IMR-90 (cell line): ENCODE measurements at regions not wholly inside any gene's neighbourhood (a gene's known extent, or its start where the extent isn't known, plus 50 kb on each side); places are given as distances from the start of the nearest gene placed in this dataset.

Experiments
- ATAC-seq: fragments of 200-7000 bp; cut with Tn5 transposase; 2 replicates; pipeline ENCODE4 v1.9.1; 2020; ENCODE audit warnings: low read depth, mild to moderate bottlenecking, moderate library complexity
- BruUV-seq: library from RNA; stranded (reverse); fragments of 400-500 nt; replicated peaks from 2 replicates; lab custom pipeline; 2021; lab: Mats Ljungman, UMichigan
- CTCF ChIA-PET: fragments of 300-600 bp; formaldehyde crosslinking; extraction: SDS; loops from one replicate; lab custom pipeline; 2021; ENCODE audit warnings: antibody characterized with exemption; lab: Yijun Ruan, JAX
- POLR2A ChIA-PET: fragments of 300-600 bp; sonication (Branson Sonifier 250); formaldehyde crosslinking; loops from one replicate; lab custom pipeline; 2022; ENCODE audit warnings: antibody characterized with exemption; ENCODE audit not compliant: unreplicated experiment; lab: Charles Lee
- DNase-seq: peaks from one replicate; pipeline ENCODE4 v3.0.0; 2013
- H2AFZ ChIP-seq: replicated peaks from 2 replicates; pipeline ENCODE3; 2013; ENCODE audit warnings: low read length, mild to moderate bottlenecking; ENCODE audit not compliant: poor library complexity
- H2AK5ac ChIP-seq: 2 replicates; pipeline ENCODE4 v1.6.1; 2013; ENCODE audit warnings: low read depth, low read length, inconsistent platforms
- H2AK9ac ChIP-seq: replicated peaks from 2 replicates; pipeline ENCODE3; 2013; ENCODE audit warnings: mild to moderate bottlenecking, low read depth, low read length, moderate library complexity; ENCODE audit not compliant: poor library complexity
- H2BK120ac ChIP-seq: 2 replicates; pipeline ENCODE4 v1.6.1; 2013; ENCODE audit warnings: low read depth, low read length, inconsistent platforms
- H2BK15ac ChIP-seq: 3 replicates; pipeline ENCODE4 v1.6.1; 2013; ENCODE audit warnings: low read depth, low read length, inconsistent platforms
- H2BK20ac ChIP-seq: 2 replicates; pipeline ENCODE4 v1.6.1; 2013; ENCODE audit warnings: low read depth, mild to moderate bottlenecking, inconsistent platforms, low read length, moderate library complexity
- H2BK5ac ChIP-seq: 2 replicates; pipeline ENCODE4 v1.6.1; 2013; ENCODE audit warnings: mild to moderate bottlenecking, low read depth, low read length, inconsistent platforms; ENCODE audit not compliant: poor library complexity, severe bottlenecking
- H3K14ac ChIP-seq: replicated peaks from 2 replicates; pipeline ENCODE4 v1.6.1; 2013; ENCODE audit warnings: low read depth, low read length, inconsistent platforms
- H3K18ac ChIP-seq: 2 replicates; pipeline ENCODE4 v1.6.1; 2013; ENCODE audit warnings: low read depth, low read length, control low read depth
- H3K23ac ChIP-seq: 2 replicates; pipeline ENCODE4 v1.6.1; 2013; ENCODE audit warnings: low read depth, low read length, inconsistent platforms
- H3K27ac ChIP-seq: 2 replicates; pipeline ENCODE4 v1.5.1; 2013; ENCODE audit warnings: mild to moderate bottlenecking, control low read depth, low read length; ENCODE audit not compliant: insufficient read depth
- H3K27me3 ChIP-seq: 2 replicates; pipeline ENCODE4 v1.6.1; 2013; ENCODE audit warnings: low read length; ENCODE audit not compliant: control insufficient read depth, insufficient read depth
- H3K36me3 ChIP-seq: 2 replicates; pipeline ENCODE4 v1.6.1; 2013; ENCODE audit warnings: low read length, mixed read lengths; ENCODE audit not compliant: control insufficient read depth, insufficient read depth
- H3K4ac ChIP-seq: 2 replicates; pipeline ENCODE4 v1.6.1; 2013; ENCODE audit warnings: low read depth, low read length, inconsistent platforms
- H3K4me1 ChIP-seq: 2 replicates; pipeline ENCODE4 v1.6.1; 2013; ENCODE audit warnings: low read length, mixed read lengths; ENCODE audit not compliant: control insufficient read depth, insufficient read depth
- H3K4me2 ChIP-seq: 2 replicates; pipeline ENCODE4 v1.6.1; 2013; ENCODE audit warnings: low read depth, mild to moderate bottlenecking, control low read depth, low read length, moderate library complexity
- H3K4me3 ChIP-seq: 2 replicates; pipeline ENCODE4 v1.5.1; 2013; ENCODE audit warnings: low read depth, mild to moderate bottlenecking, control low read depth, low read length, moderate library complexity; ENCODE audit not compliant: insufficient read depth
- H3K56ac ChIP-seq: 2 replicates; pipeline ENCODE4 v1.6.1; 2013; ENCODE audit warnings: low read length, inconsistent platforms; ENCODE audit not compliant: insufficient read depth; ENCODE audit errors: extremely low read depth
- H3K79me1 ChIP-seq, 2 experiments: 2 replicates each; pipeline ENCODE4 v1.6.1; 2013; ENCODE audit warnings: low read length in 2 of 2, inconsistent platforms in 1 of 2, low read depth in 1 of 2
- H3K9ac ChIP-seq: 2 replicates; pipeline ENCODE4 v1.6.1; 2013; ENCODE audit warnings: low read depth, low read length, control low read depth
- H3K9me1 ChIP-seq: 2 replicates; pipeline ENCODE4 v1.6.1; 2013; ENCODE audit warnings: low read length, inconsistent platforms; ENCODE audit not compliant: insufficient read depth
- H3K9me3 ChIP-seq: 2 replicates; pipeline ENCODE4 v1.6.1; 2013; ENCODE audit warnings: low read length; ENCODE audit not compliant: control insufficient read depth, insufficient read depth
- H4K20me1 ChIP-seq: 2 replicates; pipeline ENCODE4 v1.6.1; 2013; ENCODE audit warnings: low read length, inconsistent platforms; ENCODE audit not compliant: insufficient read depth
- H4K5ac ChIP-seq: 2 replicates; pipeline ENCODE4 v1.6.1; 2013; ENCODE audit warnings: mild to moderate bottlenecking, low read depth, low read length, control low read depth
- H4K8ac ChIP-seq, 2 experiments: 2 replicates each; pipeline ENCODE4 v1.6.1; 2013; ENCODE audit warnings: low read depth in 2 of 2, low read length in 2 of 2, control low read depth in 1 of 2, inconsistent platforms in 1 of 2
- H4K91ac ChIP-seq: 2 replicates; pipeline ENCODE4 v1.6.1; 2013; ENCODE audit warnings: low read depth, low read length, inconsistent platforms; ENCODE audit not compliant: insufficient read depth
- BHLHE40 ChIP-seq: fragments of 150-350 bp; IDR thresholded peaks from 2 replicates; pipeline ENCODE4 v1.6.1; 2016; ENCODE audit warnings: mild to moderate bottlenecking, low read depth, low read length
- CEBPB ChIP-seq: IDR thresholded peaks from 2 replicates; pipeline ENCODE4 v1.6.1; 2012; ENCODE audit warnings: low read depth, low read length, improper control_type of control experiment
- CHD1 ChIP-seq: IDR thresholded peaks from 2 replicates; pipeline ENCODE4 v1.6.1; 2012; ENCODE audit warnings: low read depth, low read length, improper control_type of control experiment
- CTCF ChIP-seq: conservative IDR thresholded peaks from 2 replicates; pipeline ENCODE4 v1.5.1; 2012; ENCODE audit warnings: mild to moderate bottlenecking, low read depth, low read length, improper control_type of control experiment
- ELK1 ChIP-seq: fragments of 150-350 bp; IDR thresholded peaks from 2 replicates; pipeline ENCODE4 v1.6.1; 2016; ENCODE audit warnings: low read depth, mild to moderate bottlenecking, low read length, moderate library complexity, borderline replicate concordance
- FOS ChIP-seq: fragments of 150-350 bp; IDR thresholded peaks from 2 replicates; pipeline ENCODE4 v1.6.1; 2016; ENCODE audit warnings: low read depth, low read length
- MAFK ChIP-seq: IDR thresholded peaks from 2 replicates; pipeline ENCODE4 v1.6.1; 2012; ENCODE audit warnings: low read depth, low read length, improper control_type of control experiment
- MAZ ChIP-seq: IDR thresholded peaks from 2 replicates; pipeline ENCODE4 v1.6.1; 2012; ENCODE audit warnings: low read depth, mild to moderate bottlenecking, low read length, improper control_type of control experiment, moderate library complexity, borderline replicate concordance
- MXI1 ChIP-seq: IDR thresholded peaks from 2 replicates; pipeline ENCODE4 v1.6.1; 2012; ENCODE audit warnings: low read depth, mild to moderate bottlenecking, low read length, moderate library complexity, borderline replicate concordance
- NFE2L2 ChIP-seq: fragments of 150-350 bp; IDR thresholded peaks from 2 replicates; pipeline ENCODE4 v1.6.1; 2016; ENCODE audit warnings: low read depth, mild to moderate bottlenecking, low read length
- POLR2A ChIP-seq: IDR thresholded peaks from 2 replicates; pipeline ENCODE4 v1.6.1; 2012; ENCODE audit warnings: mild to moderate bottlenecking, low read depth, low read length
- RAD21 ChIP-seq: IDR thresholded peaks from 2 replicates; pipeline ENCODE4 v1.6.1; 2012; ENCODE audit warnings: low read length, improper control_type of control experiment
- RCOR1 ChIP-seq: IDR thresholded peaks from 2 replicates; pipeline ENCODE4 v1.6.1; 2012; ENCODE audit warnings: mild to moderate bottlenecking, low read length, improper control_type of control experiment; ENCODE audit not compliant: insufficient replicate concordance
- RFX5 ChIP-seq: IDR thresholded peaks from 2 replicates; pipeline ENCODE4 v1.8.0; 2012; ENCODE audit warnings: low read depth, mild to moderate bottlenecking, low read length, moderate library complexity
- SMC3 ChIP-seq: fragments of 150-350 bp; IDR thresholded peaks from 2 replicates; pipeline ENCODE4 v1.6.1; 2016; ENCODE audit warnings: low read depth, mild to moderate bottlenecking, antibody characterized with exemption, low read length, moderate library complexity
- USF2 ChIP-seq: fragments of 150-350 bp; IDR thresholded peaks from 2 replicates; pipeline ENCODE4 v1.6.1; 2017; ENCODE audit warnings: mild to moderate bottlenecking, antibody characterized with exemption, low read length, low read depth
- WGBS, 2 experiments: methylation state at CpG; one replicate each; pipeline versions ENCODE4 v1.1.5 to v1.1.7; 2013; ENCODE audit warnings: missing lambda C conversion rate in 2 of 2; ENCODE audit not compliant: insufficient read length in 1 of 2; ENCODE audit errors: extremely low coverage in 2 of 2; 5-methylcytosine and 5-hydroxymethylcytosine counted together
- dilution Hi-C: fragments of 300-500 bp; cut with HindIII; formaldehyde crosslinking; loops from one replicate; pipeline ENCODE4 v1.14.3; 2018; ENCODE audit warnings: low sequenced_read_pairs; ENCODE audit not compliant: unreplicated experiment
- in situ Hi-C: fragments of 300-500 bp; cut with MboI; formaldehyde crosslinking; loops from 3 replicates; pipeline ENCODE4 v1.14.3; 2019; ENCODE audit warnings: low sequenced_read_pairs, inconsistent platforms, mixed read lengths
- intact Hi-C: fragments of 100-400 bp; cut with micrococcal nuclease; formaldehyde crosslinking; loops from 2 replicates; pipeline ENCODE4 v1.10.0; 2022

GRCh38 chr12:124111006-124111405 lies 138.0 kb downstream of the ZNF664 start:
- Histone ChIP-seq H3K56ac (no peak overlapping the region), H2AK9ac (no peak overlapping the region), H3K4me1 (no peaks in the 10 kb centered on the region), H2AK5ac (no peak overlapping the region), H3K36me3 (no peaks in the 10 kb centered on the region), H2BK120ac (no peak overlapping the region), H3K9me3 (peaks cover 3% of the 10 kb centered on the region; the same call in 1 of the 2 replicates), H4K20me1 (no peaks in the 10 kb centered on the region), H3K9me1 (no peaks in the 10 kb centered on the region), H3K27me3 (peaks cover 9% of the 10 kb centered on the region; the same call in 1 of the 2 replicates), H4K5ac (no peak overlapping the region), H3K18ac (no peak overlapping the region), H4K8ac (no peak overlapping the region), H3K4me3 (no peak overlapping the region), H3K14ac (no peak overlapping the region), H3K4ac (no peak overlapping the region), H2BK5ac (no peak overlapping the region), H3K79me1 (no peaks in the 10 kb centered on the region), H2AFZ (no peak overlapping the region), H4K91ac (no peak overlapping the region), H3K4me2 (no peak overlapping the region), H2BK15ac (no peak overlapping the region), H3K27ac (no peak overlapping the region), H3K9ac (no peak overlapping the region), H2BK20ac (no peak overlapping the region), H3K23ac (no peak overlapping the region)
- intact Hi-C loops: no loop called here
- dilution Hi-C loops: no loop called here
- POLR2A ChIA-PET: no interaction called here
- DNase-seq: no peak
- BruUV-seq: no TSS peak
- WGBS, 2 experiments: no CpG with 5 or more reads among the region's 5 CpGs
- CTCF ChIA-PET: no interaction called here
- ATAC-seq: no peak
- in situ Hi-C loops: no loop called here
- no peak for TF ChIP-seq USF2
- TF ChIP-seq POLR2A: no peak
- no peak for TF ChIP-seq SMC3
- no peak for TF ChIP-seq CHD1
- no peak for TF ChIP-seq MXI1
- TF ChIP-seq MAFK: no peak
- no peak for TF ChIP-seq BHLHE40
- no peak for TF ChIP-seq RFX5
- TF ChIP-seq CEBPB: no peak
- TF ChIP-seq MAZ: no peak
- TF ChIP-seq NFE2L2: no peak
- TF ChIP-seq RCOR1: no peak
- TF ChIP-seq ELK1: no peak
- TF ChIP-seq RAD21: no peak
- no peak for TF ChIP-seq CTCF
- TF ChIP-seq FOS: no peak
